GM23338 (cell line): ENCODE measurements at regions not wholly inside any gene's neighbourhood (a gene's known extent, or its start where the extent isn't known, plus 50 kb on each side); places are given as distances from the start of the nearest gene placed in this dataset.

Experiments
- CREB1 ChIP-seq: fragments of 250-450 bp; sonication (Bioruptor Pico); IDR thresholded peaks from 2 replicates; pipeline ENCODE4 v1.5.0; 2020; ENCODE audit warnings: low read depth, mild to moderate bottlenecking, moderate library complexity
- CTCF ChIP-seq, 2 experiments: fragments of 200-600 bp in 1 of 2; sonication (generic) in 1 of 2; conservative IDR thresholded peaks; 2 replicates each; pipeline versions ENCODE4 v1.5.1 to v1.6.1; 2016 to 2017; ENCODE audit warnings: antibody characterized with exemption in 2 of 2, low read depth in 2 of 2, mild to moderate bottlenecking in 2 of 2, moderate library complexity in 1 of 2
- EZH2 ChIP-seq: fragments of 200-600 bp; sonication (generic); IDR thresholded peaks from one replicate; pipeline ENCODE4 v1.8.0; 2017; ENCODE audit warnings: antibody characterized with exemption, mild to moderate bottlenecking, low read depth; ENCODE audit not compliant: unreplicated experiment
- EZH2phosphoT487 ChIP-seq: fragments of 200-600 bp; sonication (generic); IDR thresholded peaks from one replicate; pipeline ENCODE4 v1.8.1; 2018; ENCODE audit warnings: antibody characterized with exemption; ENCODE audit not compliant: unreplicated experiment
- JUNB ChIP-seq: IDR thresholded peaks from one replicate; pipeline ENCODE4 v1.6.1; 2016; ENCODE audit warnings: antibody characterized with exemption; ENCODE audit not compliant: unreplicated experiment
- NANOG ChIP-seq: IDR thresholded peaks from 2 replicates; pipeline ENCODE4 v1.6.1; 2016; ENCODE audit warnings: antibody characterized with exemption, borderline replicate concordance
- POLR2AphosphoS5 ChIP-seq: IDR thresholded peaks from 2 replicates; pipeline ENCODE4 v1.6.1; 2016; ENCODE audit warnings: antibody characterized with exemption, low read depth
- REST ChIP-seq: IDR thresholded peaks from one replicate; pipeline ENCODE4 v1.6.1; 2018; ENCODE audit warnings: antibody characterized with exemption; ENCODE audit not compliant: unreplicated experiment
- STAT1 ChIP-seq: IDR thresholded peaks from one replicate; pipeline ENCODE4 v1.6.1; 2016; ENCODE audit warnings: antibody characterized with exemption; ENCODE audit not compliant: unreplicated experiment

GRCh38 chr1:98289311-98289710 is 368.5 kb upstream of the DPYD start:
- no peak for TF ChIP-seq EZH2
- TF ChIP-seq CTCF (conservative IDR thresholded peaks at IDR 0.05; ENCODE audit: low read depth in 2 of 2): no peak
- TF ChIP-seq JUNB: no peak
- no peak for TF ChIP-seq REST
- no peak for TF ChIP-seq EZH2phosphoT487
- TF ChIP-seq POLR2AphosphoS5: no peak
- TF ChIP-seq STAT1: no peak
- TF ChIP-seq CREB1: no peak
- TF ChIP-seq NANOG: no peak
